SKM-1 (cell line): ENCODE measurements at regions not wholly inside any gene's neighbourhood (a gene's known extent, or its start where the extent isn't known, plus 50 kb on each side); places are given as distances from the start of the nearest gene placed in this dataset.
"Not testable (repeated sequence)": the region's sequence is repeated elsewhere in the genome, so short reads cannot be mapped to it uniquely, and the experiment has no call there.

ENCODE experiments used
- DNase-seq: peaks from one replicate; lab custom pipeline; 2025; ENCODE audit not compliant: unreplicated experiment; lab: John Stamatoyannopoulos, UW

- DNase-seq, result no peak
Observed at GRCh38 chr3:159748425-159748824, 240.2 kb upstream of the IL12A start.

DNA sequence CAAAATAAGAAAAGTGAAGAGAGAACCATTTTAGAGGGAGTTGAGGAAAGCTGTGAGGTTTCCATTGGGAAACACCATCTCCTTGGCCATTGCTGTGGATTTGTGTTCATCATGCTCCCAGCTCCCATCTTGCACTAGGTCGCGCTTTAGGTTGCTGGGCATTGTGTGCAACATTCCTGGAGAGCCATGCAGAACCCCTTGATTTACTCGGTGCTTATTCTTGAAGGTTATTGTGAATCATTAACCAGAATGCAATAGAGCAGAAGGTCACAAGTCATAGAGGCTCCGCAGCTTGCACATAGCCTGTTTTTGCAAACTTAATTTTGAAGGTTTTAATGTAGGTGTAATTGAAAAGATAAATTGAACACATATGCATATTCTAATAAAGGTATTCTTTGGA is 239.2 kb upstream of the IL12A start:
- DNase-seq, result no peak

GRCh38 chr3:159751146-159751545 is 237.5 kb upstream of the IL12A start:
- no peak for DNase-seq

- DNase-seq, result no peak
Observed at GRCh38 chr3:159751752-159752151, 236.9 kb upstream of the IL12A start.

GRCh38 chr3:159756279-159757207 is 232.1 kb upstream of the IL12A start:
- not testable (repeated sequence) for DNase-seq

DNA sequence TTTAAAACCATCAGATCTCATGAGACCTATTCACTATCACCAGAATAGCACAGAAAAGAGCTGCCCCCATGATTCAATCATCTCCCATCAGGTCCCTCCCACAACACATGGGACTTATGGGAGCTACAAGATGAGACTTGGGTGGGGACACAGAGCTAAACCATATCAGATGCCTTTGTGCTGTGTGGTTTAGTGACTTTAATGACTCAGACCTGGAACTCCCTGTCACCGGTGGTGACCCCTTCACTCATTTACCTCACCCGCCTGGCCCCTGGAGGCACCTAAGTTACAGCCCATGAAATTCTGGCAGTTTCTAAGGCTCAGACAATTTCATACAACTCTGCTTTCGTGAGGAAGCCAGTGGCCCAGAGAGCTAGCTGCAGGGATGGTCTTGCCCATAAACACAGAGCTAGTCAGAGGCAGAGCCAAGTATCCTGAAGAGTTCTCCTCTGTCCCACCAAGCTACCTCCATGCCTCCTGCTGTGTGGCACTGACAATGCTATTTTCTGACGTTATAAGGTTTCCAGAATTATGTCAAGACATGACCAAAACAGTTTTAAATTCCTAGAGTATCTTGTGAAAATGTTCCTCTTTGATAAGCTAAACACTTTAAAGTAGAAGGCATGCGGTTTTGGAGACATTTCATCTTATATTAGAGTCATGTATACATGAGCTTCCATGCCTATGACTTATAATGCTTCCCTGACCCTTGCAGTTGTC is 231.1 kb upstream of the IL12A start:
- no peak for DNase-seq

- DNase-seq, result no peak
Observed at GRCh38 chr3:159760046-159760445, 228.6 kb upstream of the IL12A start.

DNA sequence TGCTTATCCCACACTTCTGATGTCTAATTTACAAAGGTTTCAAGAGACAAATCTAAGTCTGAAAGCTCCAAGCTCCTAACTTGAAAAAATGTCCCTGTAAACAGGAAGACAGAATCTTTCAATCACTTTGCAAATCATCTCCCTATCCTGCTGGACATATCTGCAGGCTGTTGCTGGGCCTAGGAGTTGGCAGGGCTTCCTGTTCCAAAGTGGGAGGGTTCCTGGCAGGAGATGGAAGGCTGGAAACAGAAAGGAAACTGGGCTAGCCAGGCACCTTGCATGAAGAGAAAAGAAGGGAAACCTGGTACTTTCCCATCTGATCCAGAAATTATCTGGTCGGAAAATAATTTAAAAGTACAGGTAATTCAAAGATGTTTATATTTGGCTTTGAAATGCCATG is 227.3 kb upstream of the IL12A start:
- no peak for DNase-seq

- no peak for DNase-seq
Observed at GRCh38 chr3:159761848-159762635, 226.6 kb upstream of the IL12A start.

DNA sequence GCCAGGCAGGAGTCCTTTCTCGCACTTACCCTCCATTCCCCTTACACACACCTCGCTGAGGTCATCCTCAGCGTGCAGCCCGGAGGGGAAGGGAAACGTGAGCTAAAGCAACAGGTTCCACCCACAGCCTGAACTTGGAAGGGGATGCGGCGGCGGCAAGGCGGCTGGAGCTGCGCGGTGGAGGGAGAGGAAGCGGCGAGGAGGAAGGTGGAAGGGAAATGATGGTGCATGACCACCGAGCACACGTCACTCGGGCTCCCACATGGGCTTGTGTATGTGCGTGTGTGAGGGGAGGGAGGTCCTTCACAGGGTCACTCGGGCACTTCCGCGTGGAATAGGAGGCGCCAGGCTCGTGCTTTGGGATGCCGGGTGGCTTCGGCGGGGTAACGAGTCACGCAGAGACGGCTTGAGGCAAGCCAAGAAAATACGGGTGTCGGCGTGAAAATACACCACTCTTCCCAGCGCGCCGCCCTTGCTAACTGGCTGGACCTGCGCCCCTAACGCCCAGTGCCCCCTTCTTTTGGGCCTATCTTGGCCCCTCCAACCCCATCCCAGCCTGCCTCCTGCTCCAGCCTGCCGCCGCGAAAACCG is 225.5 kb upstream of the IL12A start:
- DNase-seq, result peak; percentile 52

DNA sequence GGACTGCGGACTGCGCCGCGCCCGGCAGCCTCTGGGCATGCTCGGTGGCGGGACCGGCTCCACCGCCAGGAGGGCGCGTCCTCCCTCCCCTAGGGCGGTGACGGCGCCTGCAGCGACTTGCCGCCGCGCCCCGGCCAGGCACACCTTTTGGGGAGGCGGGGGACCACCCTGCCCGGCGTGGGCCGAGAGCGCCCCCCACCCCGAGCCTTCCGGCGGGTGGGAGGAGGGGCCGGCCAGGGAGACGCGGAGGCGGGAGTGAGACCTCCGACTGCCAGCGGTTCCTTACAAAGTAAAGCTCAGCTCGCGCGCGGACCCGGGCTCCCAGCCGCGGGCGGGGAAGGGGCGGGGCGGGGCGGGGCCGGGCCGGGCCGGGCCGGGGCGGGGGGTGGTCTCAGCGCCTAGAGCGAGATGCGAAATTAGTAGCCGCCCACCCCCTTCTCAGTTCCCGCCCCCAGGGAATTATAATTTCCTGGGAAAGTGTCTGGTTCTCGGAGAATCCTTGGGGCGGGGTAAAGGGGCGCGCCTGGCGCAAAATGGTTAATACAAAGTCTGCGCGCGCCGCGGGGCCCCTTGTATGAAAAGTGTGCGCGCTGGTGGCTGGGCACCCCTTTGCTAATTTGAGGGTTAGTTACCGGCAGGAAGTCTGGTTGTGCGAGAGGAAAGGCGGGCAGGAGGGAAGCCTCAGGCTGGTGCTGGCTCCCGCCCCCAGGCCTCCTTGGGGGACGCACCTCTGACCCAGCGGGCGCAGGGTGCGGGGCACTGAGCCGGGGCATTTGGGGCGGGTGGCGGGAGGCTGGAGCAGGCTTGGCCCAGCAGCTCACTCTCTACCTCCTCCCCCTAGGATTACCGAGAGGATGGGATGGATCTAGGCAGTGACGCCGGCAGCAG is 224.8 kb upstream of the IL12A start:
- DNase-seq, result no peak

DNA sequence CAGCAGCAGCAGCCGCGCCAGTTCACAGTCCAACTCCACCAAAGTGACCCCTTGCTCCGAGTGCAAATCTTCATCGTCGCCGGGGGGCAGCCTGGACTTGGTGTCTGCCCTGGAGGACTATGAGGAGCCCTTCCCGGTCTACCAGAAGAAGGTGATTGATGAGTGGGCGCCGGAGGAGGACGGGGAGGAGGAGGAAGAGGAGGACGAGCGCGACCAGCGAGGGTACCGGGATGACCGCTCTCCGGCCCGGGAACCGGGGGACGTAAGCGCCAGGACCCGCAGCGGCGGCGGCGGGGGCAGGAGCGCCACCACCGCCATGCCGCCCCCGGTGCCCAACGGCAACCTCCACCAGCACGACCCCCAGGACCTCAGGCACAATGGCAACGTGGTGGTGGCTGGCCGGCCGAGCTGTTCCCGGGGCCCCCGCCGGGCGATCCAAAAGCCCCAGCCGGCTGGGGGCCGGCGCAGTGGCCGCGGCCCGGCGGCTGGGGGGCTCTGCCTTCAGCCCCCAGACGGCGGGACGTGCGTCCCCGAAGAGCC is 224.1 kb upstream of the IL12A start:
- DNase-seq, result no peak

- no peak for DNase-seq
Observed at GRCh38 chr3:159765030-159765859, 223.4 kb upstream of the IL12A start.

GRCh38 chr3:159765860-159766294 is 222.8 kb upstream of the IL12A start:
- DNase-seq, result no peak

- peak; percentile 6 for DNase-seq
Observed at GRCh38 chr3:159766563-159767185, 222.0 kb upstream of the IL12A start.

DNA sequence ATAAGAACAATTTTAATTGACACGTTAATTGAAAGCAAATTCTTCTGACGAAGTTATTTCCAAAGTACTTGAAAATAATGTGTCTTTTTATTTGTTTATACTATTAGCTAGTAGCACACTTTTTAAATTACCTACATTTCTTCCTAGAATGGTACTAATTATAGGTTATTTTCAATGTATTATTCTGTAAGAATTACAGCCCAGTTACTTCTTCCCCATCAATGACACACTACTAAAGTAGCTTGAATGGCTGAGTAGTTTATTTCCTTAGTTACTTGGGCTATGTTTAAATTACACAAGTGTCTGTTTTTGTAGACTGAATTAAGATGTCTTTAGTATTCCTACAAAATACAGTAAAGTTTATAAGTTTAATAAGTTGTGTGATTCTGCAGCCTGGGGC is 217.6 kb upstream of the IL12A start:
- no peak for DNase-seq

DNA sequence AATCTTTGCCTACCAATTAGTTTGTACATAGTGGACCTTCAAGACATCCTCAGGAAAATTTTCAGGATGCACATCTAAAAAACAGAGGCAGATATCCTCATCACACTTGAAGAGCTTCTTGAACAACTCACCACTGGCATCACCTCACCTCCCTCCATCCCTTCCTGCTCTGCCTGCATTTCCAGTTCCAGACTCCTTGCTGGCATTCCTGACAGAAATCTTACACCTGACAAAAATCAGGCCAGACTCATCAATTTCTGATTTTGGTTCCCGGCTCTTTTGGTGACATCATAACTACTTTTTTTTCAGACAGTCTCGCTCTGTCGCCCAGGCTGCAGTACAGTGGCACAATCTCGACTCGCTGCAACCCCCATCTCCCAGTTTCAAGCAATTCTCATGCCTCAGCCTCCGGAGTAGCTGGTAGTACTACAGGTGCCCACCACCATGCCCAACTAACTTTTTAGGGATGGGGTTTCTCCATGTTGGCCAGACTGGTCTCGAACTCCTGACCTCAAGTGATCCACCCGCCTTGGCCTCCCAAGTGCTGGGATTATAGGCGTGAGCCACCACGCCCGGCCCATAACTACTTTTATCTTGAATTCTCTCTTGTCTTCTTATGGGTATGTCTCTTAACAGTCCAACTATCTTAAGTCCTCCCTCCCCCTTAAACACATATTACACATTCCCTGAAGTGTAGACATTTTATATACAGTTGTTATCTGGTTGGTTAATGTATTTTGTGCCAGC is 216.6 kb upstream of the IL12A start:
- DNase-seq, result no peak

- DNase-seq, result no peak
Observed at GRCh38 chr3:159773706-159774105, 214.9 kb upstream of the IL12A start.
